Panc1 (cell line): ENCODE measurements at regions not wholly inside any gene's neighbourhood (a gene's known extent, or its start where the extent isn't known, plus 50 kb on each side); places are given as distances from the start of the nearest gene placed in this dataset.

Experiments
- ATAC-seq: fragments of 200-7000 bp; cut with Tn5 transposase; 2 replicates; pipeline ENCODE4 v1.9.1; 2020; ENCODE audit warnings: mild to moderate bottlenecking, moderate library complexity
- BruUV-seq: library from RNA; stranded (reverse); fragments of 400-500 nt; replicated peaks from 2 replicates; lab custom pipeline; 2021; lab: Mats Ljungman, UMichigan
- CTCF ChIA-PET: fragments of 300-600 bp; sonication (Branson Sonifier 250); formaldehyde crosslinking; loops from one replicate; lab custom pipeline; 2022; ENCODE audit warnings: antibody characterized with exemption; lab: Charles Lee
- POLR2A ChIA-PET: fragments of 300-600 bp; sonication (Branson Sonifier 250); formaldehyde crosslinking; loops from one replicate; lab custom pipeline; 2022; ENCODE audit warnings: antibody characterized with exemption; lab: Charles Lee
- DNase-seq: peaks from one replicate; pipeline ENCODE4 v3.0.0-alpha.2; 2010; ENCODE audit warnings: low read depth, low spot score
- H3K27ac ChIP-seq: 2 replicates; pipeline ENCODE4 v1.5.1; 2011; ENCODE audit warnings: mild to moderate bottlenecking, low read length, inconsistent platforms
- H3K27me3 ChIP-seq: fragments of 200-500 bp; sonication (Bioruptor generic); 2 replicates; pipeline ENCODE4 v1.6.0; 2014; ENCODE audit warnings: low read length, inconsistent platforms; ENCODE audit not compliant: control insufficient read depth, insufficient read depth
- H3K36me3 ChIP-seq: fragments of 200-500 bp; sonication (Bioruptor generic); 2 replicates; pipeline ENCODE4 v1.5.1; 2014; ENCODE audit warnings: inconsistent platforms, mild to moderate bottlenecking, low read length, moderate library complexity; ENCODE audit not compliant: control insufficient read depth, insufficient read depth
- H3K4me1 ChIP-seq: 2 replicates; pipeline ENCODE4 v1.5.1; 2011; ENCODE audit warnings: inconsistent platforms, mild to moderate bottlenecking, low read length, moderate library complexity; ENCODE audit not compliant: control insufficient read depth, insufficient read depth
- H3K4me3 ChIP-seq, 2 experiments: 2 replicates each; pipeline ENCODE4 v1.5.1; 2011 to 2012; ENCODE audit warnings: low read depth in 2 of 2, low read length in 2 of 2, mild to moderate bottlenecking in 2 of 2, inconsistent platforms in 1 of 2, moderate library complexity in 1 of 2
- H3K9me3 ChIP-seq: fragments of 200-500 bp; sonication (Bioruptor generic); 2 replicates; pipeline ENCODE4 v1.5.1; 2014; ENCODE audit warnings: low read depth, mild to moderate bottlenecking, inconsistent platforms, low read length, moderate library complexity; ENCODE audit not compliant: control insufficient read depth, insufficient read depth
- POLR2AphosphoS5 ChIP-seq: IDR thresholded peaks from 2 replicates; pipeline ENCODE4 v1.6.1; 2012; ENCODE audit warnings: mild to moderate bottlenecking, low read depth, low read length, moderate library complexity
- SIN3A ChIP-seq: IDR thresholded peaks from 2 replicates; pipeline ENCODE4 v1.6.1; 2012; ENCODE audit warnings: low read depth, mild to moderate bottlenecking, low read length, moderate library complexity, borderline replicate concordance; ENCODE audit not compliant: insufficient read depth
- TCF7L2 ChIP-seq: IDR thresholded peaks from 2 replicates; pipeline ENCODE4 v1.6.1; 2011; ENCODE audit warnings: mild to moderate bottlenecking, low read depth, low read length, inconsistent platforms
- in situ Hi-C: cut with HindIII; loops from 2 replicates; pipeline ENCODE4 v1.10.0; 2016; ENCODE audit warnings: low sequenced_read_pairs, low pct_unique_long_range_greater_than_20kb
- intact Hi-C: fragments of 100-400 bp; cut with micrococcal nuclease; formaldehyde crosslinking; loops from one replicate; pipeline ENCODE4 v1.10.0; 2022; ENCODE audit not compliant: unreplicated experiment
- TF ChIP-seq, protein P1 (sequence below), 2 experiments: IDR thresholded peaks; 2 replicates each; pipeline ENCODE4 v1.6.1; 2011 to 2012; ENCODE audit warnings: low read depth in 2 of 2, control low read depth in 1 of 2, low read length in 1 of 2, mild to moderate bottlenecking in 1 of 2, moderate library complexity in 1 of 2; ENCODE audit not compliant: insufficient read depth in 1 of 2
- TF ChIP-seq, protein P2 (sequence below): fragments of 450-650 bp; IDR thresholded peaks from 2 replicates; pipeline ENCODE4 v1.5.1; 2017; ENCODE audit warnings: mild to moderate bottlenecking

DNA sequence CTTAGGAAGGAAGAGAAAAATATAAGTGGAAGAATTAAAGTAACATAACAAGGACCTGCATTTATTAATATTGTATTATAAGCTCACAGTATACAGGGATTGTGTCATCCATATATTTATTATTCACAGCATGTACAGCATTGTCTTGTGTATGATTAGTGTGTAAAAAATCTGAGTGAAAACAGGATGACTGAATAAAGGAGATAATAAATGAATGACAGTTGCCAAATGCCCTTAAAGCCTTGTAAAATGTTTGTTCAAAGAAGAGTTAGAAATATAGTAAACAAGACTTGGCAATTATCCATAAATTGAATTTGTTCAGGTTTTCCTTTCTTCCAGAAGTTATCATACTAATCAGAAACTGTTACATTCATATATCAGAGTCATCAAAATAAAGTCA is 172.7 kb downstream of the BTC start:
- H3K27me3 ChIP-seq = no peaks in the 10 kb centered on the region
- intact Hi-C loops (loop anchor here (2.0 kb wide), 1 partner anchor 251 kb away; no protein-coding TSS in a partner anchor), in situ Hi-C loops (no loop called here)
- no peak for DNase-seq
- TF ChIP-seq TCF7L2 = no peak
- TF ChIP-seq SIN3A = no peak
- TF ChIP-seq, protein P1, sequence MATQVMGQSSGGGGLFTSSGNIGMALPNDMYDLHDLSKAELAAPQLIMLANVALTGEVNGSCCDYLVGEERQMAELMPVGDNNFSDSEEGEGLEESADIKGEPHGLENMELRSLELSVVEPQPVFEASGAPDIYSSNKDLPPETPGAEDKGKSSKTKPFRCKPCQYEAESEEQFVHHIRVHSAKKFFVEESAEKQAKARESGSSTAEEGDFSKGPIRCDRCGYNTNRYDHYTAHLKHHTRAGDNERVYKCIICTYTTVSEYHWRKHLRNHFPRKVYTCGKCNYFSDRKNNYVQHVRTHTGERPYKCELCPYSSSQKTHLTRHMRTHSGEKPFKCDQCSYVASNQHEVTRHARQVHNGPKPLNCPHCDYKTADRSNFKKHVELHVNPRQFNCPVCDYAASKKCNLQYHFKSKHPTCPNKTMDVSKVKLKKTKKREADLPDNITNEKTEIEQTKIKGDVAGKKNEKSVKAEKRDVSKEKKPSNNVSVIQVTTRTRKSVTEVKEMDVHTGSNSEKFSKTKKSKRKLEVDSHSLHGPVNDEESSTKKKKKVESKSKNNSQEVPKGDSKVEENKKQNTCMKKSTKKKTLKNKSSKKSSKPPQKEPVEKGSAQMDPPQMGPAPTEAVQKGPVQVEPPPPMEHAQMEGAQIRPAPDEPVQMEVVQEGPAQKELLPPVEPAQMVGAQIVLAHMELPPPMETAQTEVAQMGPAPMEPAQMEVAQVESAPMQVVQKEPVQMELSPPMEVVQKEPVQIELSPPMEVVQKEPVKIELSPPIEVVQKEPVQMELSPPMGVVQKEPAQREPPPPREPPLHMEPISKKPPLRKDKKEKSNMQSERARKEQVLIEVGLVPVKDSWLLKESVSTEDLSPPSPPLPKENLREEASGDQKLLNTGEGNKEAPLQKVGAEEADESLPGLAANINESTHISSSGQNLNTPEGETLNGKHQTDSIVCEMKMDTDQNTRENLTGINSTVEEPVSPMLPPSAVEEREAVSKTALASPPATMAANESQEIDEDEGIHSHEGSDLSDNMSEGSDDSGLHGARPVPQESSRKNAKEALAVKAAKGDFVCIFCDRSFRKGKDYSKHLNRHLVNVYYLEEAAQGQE (IDR thresholded peaks at IDR 0.05; ENCODE audit: insufficient read depth in 1 of 2, low read depth in 2 of 2, low read length in 1 of 2) = no peak
- TF ChIP-seq POLR2AphosphoS5 = no peak
- TF ChIP-seq, protein P2, sequence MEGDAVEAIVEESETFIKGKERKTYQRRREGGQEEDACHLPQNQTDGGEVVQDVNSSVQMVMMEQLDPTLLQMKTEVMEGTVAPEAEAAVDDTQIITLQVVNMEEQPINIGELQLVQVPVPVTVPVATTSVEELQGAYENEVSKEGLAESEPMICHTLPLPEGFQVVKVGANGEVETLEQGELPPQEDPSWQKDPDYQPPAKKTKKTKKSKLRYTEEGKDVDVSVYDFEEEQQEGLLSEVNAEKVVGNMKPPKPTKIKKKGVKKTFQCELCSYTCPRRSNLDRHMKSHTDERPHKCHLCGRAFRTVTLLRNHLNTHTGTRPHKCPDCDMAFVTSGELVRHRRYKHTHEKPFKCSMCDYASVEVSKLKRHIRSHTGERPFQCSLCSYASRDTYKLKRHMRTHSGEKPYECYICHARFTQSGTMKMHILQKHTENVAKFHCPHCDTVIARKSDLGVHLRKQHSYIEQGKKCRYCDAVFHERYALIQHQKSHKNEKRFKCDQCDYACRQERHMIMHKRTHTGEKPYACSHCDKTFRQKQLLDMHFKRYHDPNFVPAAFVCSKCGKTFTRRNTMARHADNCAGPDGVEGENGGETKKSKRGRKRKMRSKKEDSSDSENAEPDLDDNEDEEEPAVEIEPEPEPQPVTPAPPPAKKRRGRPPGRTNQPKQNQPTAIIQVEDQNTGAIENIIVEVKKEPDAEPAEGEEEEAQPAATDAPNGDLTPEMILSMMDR = no peak
- H3K9me3 ChIP-seq = no peaks in the 10 kb centered on the region
- ChIA-PET CTCF (no interaction called here), POLR2A (no interaction called here)
- ATAC-seq = no peak
- no peak overlapping the region for H3K4me3 ChIP-seq
- H3K36me3 ChIP-seq = no peaks in the 10 kb centered on the region
- H3K4me1 ChIP-seq = no peaks in the 10 kb centered on the region
- H3K27ac ChIP-seq = no peak overlapping the region
- no TSS peak for BruUV-seq

DNA sequence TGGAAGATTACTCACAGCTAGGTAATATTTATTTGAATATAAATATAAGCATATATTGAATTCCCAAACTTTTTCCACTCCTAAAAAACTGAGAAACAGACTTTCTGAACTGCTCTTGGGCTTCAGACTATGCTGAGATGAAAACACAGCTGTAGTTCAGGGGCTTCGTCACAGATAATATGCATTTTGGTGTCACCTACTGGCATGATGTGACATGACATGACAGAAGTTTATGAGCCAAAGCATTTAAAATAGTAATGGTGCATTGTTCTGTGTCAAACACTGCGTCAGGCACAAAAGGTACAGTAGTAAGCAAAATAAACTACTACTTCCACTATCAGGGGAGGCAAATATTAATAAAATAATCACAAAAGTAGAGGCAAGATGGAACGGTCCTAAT is 171.3 kb downstream of the BTC start:
- intact Hi-C loops = loop anchor here (2.0 kb wide), 1 partner anchor 252 kb away; no protein-coding TSS in a partner anchor
- CTCF ChIA-PET = interaction anchor here (1.1 to 1.7 kb wide), 2 partner anchors 53 to 247 kb away, joined by 3 to 4 read pairs; no protein-coding TSS in a partner anchor
- in situ Hi-C loops = no loop called here
- H3K4me3 ChIP-seq = no peak overlapping the region
- H3K4me1 ChIP-seq = no peaks in the 10 kb centered on the region
- no TSS peak for BruUV-seq
- POLR2A ChIA-PET = no interaction called here
- H3K36me3 ChIP-seq = no peaks in the 10 kb centered on the region
- ATAC-seq (peak; percentile 72), DNase-seq (peak; percentile 51)
- H3K27me3 ChIP-seq = no peaks in the 10 kb centered on the region
- H3K9me3 ChIP-seq = no peaks in the 10 kb centered on the region
- no peak overlapping the region for H3K27ac ChIP-seq
- TF ChIP-seq, protein P2 = peak; percentile 58
- TF ChIP-seq POLR2AphosphoS5 = no peak
